ENCODE measurements at regions not wholly inside any gene's neighbourhood (a gene's known extent, or its start where the extent isn't known, plus 50 kb on each side); places are given as distances from the start of the nearest gene placed in this dataset.

GRCh38 chr1:103365860-103366569 is 159.5 kb upstream of the RNPC3 start:
- TF ChIP-seq, protein P1, sequence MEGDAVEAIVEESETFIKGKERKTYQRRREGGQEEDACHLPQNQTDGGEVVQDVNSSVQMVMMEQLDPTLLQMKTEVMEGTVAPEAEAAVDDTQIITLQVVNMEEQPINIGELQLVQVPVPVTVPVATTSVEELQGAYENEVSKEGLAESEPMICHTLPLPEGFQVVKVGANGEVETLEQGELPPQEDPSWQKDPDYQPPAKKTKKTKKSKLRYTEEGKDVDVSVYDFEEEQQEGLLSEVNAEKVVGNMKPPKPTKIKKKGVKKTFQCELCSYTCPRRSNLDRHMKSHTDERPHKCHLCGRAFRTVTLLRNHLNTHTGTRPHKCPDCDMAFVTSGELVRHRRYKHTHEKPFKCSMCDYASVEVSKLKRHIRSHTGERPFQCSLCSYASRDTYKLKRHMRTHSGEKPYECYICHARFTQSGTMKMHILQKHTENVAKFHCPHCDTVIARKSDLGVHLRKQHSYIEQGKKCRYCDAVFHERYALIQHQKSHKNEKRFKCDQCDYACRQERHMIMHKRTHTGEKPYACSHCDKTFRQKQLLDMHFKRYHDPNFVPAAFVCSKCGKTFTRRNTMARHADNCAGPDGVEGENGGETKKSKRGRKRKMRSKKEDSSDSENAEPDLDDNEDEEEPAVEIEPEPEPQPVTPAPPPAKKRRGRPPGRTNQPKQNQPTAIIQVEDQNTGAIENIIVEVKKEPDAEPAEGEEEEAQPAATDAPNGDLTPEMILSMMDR (IDR thresholded peaks at IDR 0.05): no peak
- no peak for TF ChIP-seq EP300 (IDR thresholded peaks at IDR 0.05)
- TF ChIP-seq POLR2A (IDR thresholded peaks at IDR 0.05): no peak

Data from upper lobe of left lung (tissue), 4 donors.